GM19463 (cell line): ENCODE measurements at regions not wholly inside any gene's neighbourhood (a gene's known extent, or its start where the extent isn't known, plus 50 kb on each side); places are given as distances from the start of the nearest gene placed in this dataset.
"Not testable (repeated sequence)": the region's sequence is repeated elsewhere in the genome, so short reads cannot be mapped to it uniquely, and the experiment has no call there.

ENCODE experiments used
- ATAC-seq: cut with Tn5 transposase; IDR thresholded peaks from one replicate; pipeline ENCODE4 v1.9.1; 2021; ENCODE audit warnings: mild to moderate bottlenecking, moderate library complexity; ENCODE audit not compliant: unreplicated experiment

DNA sequence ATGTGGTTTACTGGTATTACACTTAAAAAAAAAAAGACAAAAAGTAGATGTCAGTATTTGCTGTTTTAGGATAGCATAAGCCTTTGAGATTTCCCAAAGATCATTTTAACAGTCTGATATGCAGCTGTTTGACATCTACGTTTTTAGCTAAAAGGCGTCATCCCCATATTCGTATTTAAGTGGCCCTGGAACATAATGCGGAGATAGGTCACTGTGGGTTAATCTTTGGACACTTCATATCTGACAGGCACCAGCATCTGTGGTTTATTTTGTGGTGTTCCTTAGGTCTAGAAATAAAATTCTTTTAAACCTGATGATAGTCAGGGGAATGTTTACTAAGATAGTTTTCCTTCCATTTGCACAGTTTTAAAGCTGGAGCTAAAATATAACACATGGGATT is 313.7 kb downstream of the SOX4 start:
- ATAC-seq = no peak

DNA sequence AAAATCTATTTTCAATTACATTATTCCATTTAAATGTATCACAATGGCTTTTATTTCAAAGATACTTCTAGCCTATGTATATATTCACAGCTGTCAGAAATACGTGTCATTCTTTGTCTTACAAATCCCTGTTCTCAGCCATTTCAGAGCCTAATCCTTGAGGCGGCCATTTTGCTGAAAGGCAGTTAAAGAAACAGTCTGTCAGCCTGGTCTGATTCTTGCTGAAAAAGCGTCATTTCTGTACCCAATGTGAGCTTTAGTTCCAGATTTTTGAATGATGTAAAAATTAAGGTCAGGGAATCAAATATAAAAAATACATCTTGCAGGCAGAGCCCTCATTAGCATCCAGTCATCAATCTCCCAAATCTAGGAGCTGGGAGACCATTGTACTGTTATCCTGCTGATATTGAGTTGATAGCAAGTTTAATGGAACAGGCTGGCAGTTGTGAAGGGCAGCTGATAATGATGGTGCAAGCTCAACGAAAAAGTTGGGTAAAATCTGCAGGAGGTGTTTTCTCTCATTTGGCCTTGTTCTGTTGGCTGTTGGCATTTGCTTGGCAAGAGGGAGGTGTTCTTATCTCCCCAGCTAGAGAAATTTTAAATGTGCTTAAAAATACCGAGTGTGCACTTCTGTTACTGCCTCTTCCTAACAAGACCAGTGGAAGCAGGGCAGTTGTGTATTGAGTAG is 314.8 kb downstream of the SOX4 start:
- no peak for ATAC-seq

DNA sequence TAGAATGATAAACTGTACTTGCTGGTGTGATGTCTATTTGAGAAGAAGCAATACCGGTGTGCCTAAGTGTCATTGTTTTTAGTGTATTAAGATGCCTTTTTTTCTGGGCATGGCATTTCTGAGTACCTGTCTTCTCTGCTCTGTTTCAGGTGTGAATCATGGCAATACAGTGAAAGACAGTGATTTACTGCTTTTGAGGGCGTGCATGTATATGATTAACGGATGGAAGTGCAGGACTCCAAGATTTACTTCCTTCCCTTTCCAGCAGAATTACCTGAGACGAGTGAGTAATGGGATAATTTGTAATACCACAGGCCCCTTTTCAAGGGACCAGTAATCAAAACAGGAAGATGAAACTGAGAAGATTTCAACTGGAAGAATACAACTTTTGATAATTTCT is 315.8 kb downstream of the SOX4 start:
- ATAC-seq = no peak

- no peak for ATAC-seq
Observed at GRCh38 chr6:21911208-21911607, 317.7 kb downstream of the SOX4 start.

DNA sequence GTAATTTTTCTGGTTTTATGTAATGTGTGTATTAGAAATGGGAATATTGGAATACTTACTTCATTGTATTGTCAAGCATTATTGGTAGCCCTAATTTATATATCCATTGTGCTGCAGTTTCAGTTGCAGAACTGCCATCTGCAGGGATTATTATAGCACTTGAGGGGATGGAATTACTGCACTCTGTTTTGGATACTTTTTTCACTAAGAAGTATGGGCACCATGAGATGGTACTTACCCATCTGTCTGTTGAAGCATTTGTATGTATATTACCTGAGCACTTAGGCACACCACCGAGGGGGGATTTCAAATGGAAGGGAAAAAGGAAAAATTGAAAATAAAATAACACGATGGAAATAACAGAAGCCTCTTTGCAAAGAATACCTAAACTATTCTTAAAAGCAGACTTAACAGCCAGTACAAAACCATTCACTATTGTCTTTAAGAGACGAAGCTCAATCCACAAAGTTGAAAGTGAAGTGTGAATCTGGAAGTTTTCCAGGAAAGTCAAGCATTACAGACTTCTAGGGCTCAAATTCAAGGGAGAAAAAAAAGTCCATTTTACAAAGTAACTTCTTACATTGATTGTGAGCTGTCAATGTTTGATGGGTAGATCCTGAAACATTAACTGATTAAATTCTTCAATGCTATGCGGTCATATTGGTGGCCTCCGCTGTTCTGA is 318.7 kb downstream of the SOX4 start:
- ATAC-seq = no peak

DNA sequence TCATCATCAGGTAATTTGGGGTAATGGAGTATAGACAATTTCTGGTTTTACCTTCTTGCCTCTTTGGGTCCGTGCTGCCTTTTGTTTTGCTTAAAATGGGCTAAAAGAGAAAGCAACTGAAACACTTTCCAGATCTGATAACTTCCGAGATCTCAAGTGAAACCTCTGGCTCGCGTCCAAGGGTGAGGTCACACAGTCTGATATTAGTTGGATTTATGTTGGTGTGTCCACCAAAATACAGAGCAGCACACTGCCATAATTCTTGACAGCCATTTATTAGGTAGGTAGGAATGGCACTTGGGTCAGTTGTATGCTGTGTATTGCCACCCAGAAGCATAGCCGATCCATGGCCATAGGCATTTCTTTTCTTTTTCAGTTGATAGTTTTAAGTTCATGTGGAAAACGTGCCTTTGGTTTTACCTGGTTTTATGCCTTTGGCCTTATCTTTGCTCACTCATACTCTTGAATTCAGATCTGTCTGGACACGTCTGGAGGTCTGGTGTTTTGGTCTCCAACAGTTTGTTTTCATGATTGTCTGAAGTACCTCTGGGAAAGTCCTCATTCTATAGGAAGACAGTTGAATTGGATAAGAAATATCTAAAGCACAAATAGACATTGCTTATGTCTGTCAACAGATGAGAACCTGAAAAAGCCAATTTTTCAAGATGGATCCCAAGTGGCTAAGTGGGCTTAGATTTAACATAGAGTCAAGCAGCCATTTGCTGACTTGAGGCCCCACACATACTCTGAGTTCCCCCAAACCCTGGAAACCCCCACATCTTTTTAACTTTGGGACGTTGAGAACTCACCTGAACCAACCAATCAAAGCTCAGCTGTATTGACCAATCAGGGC is 320.8 kb downstream of the SOX4 start:
- ATAC-seq = peak; percentile 75

- no peak for ATAC-seq
Observed at GRCh38 chr6:21915707-21916260, 322.2 kb downstream of the SOX4 start.

DNA sequence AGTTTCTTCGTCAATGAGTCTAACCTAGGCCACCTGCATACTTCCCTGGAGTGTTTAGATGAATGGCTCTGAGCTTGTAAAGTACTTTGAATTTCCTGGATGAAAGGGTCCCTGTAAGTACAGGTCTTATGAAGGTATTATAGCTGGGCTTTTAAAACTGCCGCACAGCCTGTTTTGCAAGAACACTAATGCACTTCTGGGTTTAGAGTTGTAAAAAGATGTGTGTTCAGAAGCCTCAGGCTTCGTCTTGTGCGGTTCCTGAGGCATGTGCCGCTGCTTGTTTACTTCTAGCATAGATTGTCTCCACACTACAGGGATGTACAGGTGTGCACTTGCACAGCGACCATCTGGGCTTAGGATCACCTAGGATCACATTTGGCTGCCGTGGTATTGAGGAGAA is 324.5 kb downstream of the SOX4 start:
- ATAC-seq = no peak

GRCh38 chr6:21918666-21919065 is 325.1 kb downstream of the SOX4 start:
- ATAC-seq = no peak

DNA sequence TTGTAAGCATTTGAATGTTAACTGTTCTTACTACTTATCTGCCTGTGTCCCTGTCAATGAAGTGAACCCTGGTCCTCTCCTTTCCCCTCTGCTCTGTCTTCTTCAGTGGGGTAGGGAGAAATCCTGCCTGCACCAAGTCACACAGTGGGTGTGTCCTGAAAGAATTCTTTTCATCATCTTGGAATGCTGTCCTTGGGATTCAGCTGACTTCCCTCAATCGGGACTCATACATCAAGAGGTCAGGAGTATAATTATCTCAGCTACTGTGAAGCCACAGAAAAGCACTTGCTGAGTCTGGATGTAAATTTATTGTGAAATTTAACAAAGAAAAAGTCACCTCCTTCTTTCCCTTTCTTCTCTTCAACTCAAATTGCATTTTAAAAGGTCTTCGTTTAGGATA is 328.5 kb downstream of the SOX4 start:
- no peak for ATAC-seq

DNA sequence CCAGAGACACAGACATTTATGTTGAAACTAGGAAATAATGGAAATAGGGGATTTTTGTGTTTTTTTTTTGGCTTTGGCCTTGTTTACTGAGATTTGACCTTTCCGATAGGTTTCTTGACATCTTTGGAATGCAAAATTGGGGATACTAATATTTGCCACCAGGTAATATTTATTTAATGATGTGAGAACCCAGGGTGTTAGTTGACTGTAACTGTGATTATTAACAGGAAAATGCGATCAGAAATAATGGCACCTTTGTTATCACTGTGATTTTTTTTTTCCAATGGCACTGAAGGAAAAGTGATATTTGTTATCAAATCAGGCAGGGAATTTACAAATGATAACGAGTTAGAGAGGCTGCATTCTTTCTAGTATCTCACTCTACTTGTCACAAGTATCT is 330.5 kb downstream of the SOX4 start:
- no peak for ATAC-seq

GRCh38 chr6:21928827-21929226 is 335.3 kb downstream of the SOX4 start:
- ATAC-seq = no peak

GRCh38 chr6:21931641-21932335 is 338.2 kb downstream of the SOX4 start:
- ATAC-seq = no peak

DNA sequence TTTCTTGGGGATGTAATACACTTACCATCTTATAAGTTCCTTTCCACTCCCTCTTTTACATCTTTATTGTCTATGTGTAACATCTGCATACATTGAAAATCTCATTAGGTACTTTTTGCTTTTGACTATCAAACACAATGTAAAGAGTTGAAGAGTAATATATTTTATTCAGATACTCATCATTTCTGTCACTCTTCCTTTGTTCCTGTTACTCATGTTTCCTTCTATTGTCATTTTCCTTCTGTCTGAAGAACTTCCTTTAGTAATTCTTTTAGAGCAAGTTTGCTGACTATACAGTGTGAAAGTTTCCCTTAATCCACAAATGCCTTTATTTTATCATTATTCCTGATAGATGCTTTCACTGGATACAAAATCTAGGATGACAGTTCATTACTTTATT is 339.8 kb downstream of the SOX4 start:
- ATAC-seq = no peak

DNA sequence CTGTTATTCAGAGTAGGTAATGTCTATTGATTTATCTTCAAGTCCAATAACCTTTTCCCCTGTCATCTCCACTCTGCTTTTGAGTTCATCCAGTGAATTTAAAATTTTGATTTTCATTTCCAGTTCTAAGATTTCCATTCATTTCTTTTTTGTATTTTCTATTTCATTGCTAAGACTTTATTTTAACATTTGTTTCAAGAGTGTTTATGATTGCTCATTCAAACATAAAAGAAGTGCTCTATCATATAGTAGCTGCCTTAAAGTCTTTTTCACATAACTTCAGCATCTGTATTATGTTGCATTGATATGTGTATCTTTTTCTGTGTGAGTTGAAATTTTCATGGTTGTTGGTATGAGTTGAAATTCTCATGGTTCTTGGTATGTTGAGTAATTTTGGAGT is 341.6 kb downstream of the SOX4 start:
- ATAC-seq = no peak

GRCh38 chr6:21935561-21936028 is 342.0 kb downstream of the SOX4 start:
- peak; percentile 54 for ATAC-seq

GRCh38 chr6:21937466-21937865 is 343.9 kb downstream of the SOX4 start:
- ATAC-seq = no peak

DNA sequence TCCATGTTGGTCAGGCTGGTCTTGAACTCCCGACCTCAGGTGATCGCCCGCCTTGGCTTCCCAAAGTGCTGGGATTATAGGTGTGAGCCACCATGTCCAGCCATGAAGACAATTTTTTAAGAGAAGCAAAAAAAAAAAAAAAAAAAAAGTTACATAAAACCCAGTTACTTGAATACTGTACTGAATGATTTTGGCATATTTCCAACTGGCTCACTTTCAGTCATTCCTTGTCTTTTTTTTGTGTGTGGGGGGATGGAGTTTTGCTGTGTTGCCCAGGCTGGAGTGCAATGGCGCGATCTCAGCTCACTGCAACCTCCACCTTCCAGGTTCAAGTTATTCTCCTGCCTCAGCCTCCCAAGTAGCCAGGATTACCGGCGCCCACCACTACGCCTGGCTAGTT is 345.5 kb downstream of the SOX4 start:
- ATAC-seq = not testable (repeated sequence)

DNA sequence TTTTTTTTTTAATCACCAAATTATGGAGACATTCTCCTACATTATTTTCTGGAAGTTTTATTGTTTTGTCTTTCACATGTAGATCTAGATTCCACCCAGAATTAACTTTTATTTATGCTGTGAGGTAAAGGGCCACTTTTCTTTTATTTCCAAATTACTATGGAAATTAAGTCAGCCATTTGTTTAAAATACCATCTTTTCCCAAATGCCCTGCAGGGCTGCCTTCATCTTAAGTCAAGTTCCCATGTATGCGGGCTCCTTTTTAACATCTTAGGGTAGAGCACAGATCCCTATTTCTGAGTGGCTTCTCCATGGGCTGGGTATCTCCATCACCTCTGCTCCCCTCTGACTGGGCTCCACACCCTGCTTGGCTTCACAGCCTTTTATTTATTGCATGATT is 348.4 kb downstream of the SOX4 start:
- no peak for ATAC-seq

- no peak for ATAC-seq
Observed at GRCh38 chr6:21942897-21943296, 349.3 kb downstream of the SOX4 start.

- ATAC-seq = no peak
Observed at GRCh38 chr6:21946298-21946783, 350.5 kb downstream of the PRL start.
